ENCODE measurements at regions not wholly inside any gene's neighbourhood (a gene's known extent, or its start where the extent isn't known, plus 50 kb on each side); places are given as distances from the start of the nearest gene placed in this dataset.

DNA sequence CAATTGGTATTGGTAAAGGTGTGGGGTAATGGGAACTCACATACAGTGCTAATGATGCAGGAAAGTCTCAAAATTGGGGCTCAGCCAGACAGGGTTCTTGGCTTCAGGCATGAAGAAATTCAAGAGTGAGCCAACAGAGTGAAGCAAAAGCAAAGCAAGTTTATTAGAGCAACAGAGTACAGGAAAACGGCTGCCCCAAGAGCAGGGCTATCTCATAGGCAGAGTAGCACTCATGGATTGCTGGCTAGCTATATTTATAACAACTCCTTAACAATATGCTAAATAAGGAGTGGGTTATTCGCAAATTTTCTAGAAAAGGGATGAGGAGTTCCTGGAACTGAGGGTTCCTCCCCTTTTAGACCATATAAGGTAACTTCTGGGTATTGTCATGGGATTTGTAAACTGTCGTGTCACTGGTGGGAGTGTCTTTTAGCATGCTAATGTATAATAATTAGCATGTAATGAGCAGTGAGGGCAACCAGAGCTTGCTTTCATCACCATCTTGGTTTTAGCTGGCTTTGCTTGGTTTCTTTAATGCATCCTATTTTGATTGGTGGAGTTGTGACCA, 233.8 kb upstream of the NOL4 start:
- TF ChIP-seq POLR2A (IDR thresholded peaks at IDR 0.05): no peak
- TF ChIP-seq, protein P1, sequence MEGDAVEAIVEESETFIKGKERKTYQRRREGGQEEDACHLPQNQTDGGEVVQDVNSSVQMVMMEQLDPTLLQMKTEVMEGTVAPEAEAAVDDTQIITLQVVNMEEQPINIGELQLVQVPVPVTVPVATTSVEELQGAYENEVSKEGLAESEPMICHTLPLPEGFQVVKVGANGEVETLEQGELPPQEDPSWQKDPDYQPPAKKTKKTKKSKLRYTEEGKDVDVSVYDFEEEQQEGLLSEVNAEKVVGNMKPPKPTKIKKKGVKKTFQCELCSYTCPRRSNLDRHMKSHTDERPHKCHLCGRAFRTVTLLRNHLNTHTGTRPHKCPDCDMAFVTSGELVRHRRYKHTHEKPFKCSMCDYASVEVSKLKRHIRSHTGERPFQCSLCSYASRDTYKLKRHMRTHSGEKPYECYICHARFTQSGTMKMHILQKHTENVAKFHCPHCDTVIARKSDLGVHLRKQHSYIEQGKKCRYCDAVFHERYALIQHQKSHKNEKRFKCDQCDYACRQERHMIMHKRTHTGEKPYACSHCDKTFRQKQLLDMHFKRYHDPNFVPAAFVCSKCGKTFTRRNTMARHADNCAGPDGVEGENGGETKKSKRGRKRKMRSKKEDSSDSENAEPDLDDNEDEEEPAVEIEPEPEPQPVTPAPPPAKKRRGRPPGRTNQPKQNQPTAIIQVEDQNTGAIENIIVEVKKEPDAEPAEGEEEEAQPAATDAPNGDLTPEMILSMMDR (IDR thresholded peaks at IDR 0.05): no peak
